Fibroblast of villous mesenchyme (primary cell): ENCODE measurements at regions not wholly inside any gene's neighbourhood (a gene's known extent, or its start where the extent isn't known, plus 50 kb on each side); places are given as distances from the start of the nearest gene placed in this dataset.

Source experiments
- DNase-seq: peaks from one replicate; pipeline ENCODE4 v3.0.0-alpha.2; 2010; ENCODE audit warnings: low read depth
- H3K4me3 ChIP-seq: 2 replicates; pipeline ENCODE4 v1.5.1; 2011; ENCODE audit warnings: low read depth, mild to moderate bottlenecking, low read length
- CTCF ChIP-seq: IDR thresholded peaks from 2 replicates; pipeline ENCODE4 v1.5.1; 2012; ENCODE audit warnings: low read depth, mild to moderate bottlenecking, low read length; ENCODE audit not compliant: insufficient read depth

GRCh38 chr5:28451483-28451882, 1413.1 kb upstream of the CDH9 start:
- DNase-seq: no peak
- no peak overlapping the region for H3K4me3 ChIP-seq
- no peak for TF ChIP-seq CTCF

- H3K4me3 ChIP-seq: no peak overlapping the region
- no peak for TF ChIP-seq CTCF
- no peak for DNase-seq
These were observed 1412.6 kb upstream of the CDH9 start for GRCh38 chr5:28450997-28451396.

GRCh38 chr5:28448791-28449190, 1410.4 kb upstream of the CDH9 start:
- TF ChIP-seq CTCF: no peak
- H3K4me3 ChIP-seq: no peak overlapping the region
- DNase-seq: no peak

GRCh38 chr5:28430565-28431178, 1392.3 kb upstream of the CDH9 start:
- H3K4me3 ChIP-seq: no peak overlapping the region
- TF ChIP-seq CTCF: no peak
- no peak for DNase-seq

- H3K4me3 ChIP-seq: no peak overlapping the region
- no peak for DNase-seq
- no peak for TF ChIP-seq CTCF
These were observed 1382.8 kb upstream of the CDH9 start for GRCh38 chr5:28421141-28421540.

- no peak for TF ChIP-seq CTCF
- no peak for DNase-seq
These were observed 1377.5 kb upstream of the CDH9 start for GRCh38 chr5:28415791-28416443.

GRCh38 chr5:28414619-28415018, 1376.2 kb upstream of the CDH9 start:
- no peak for DNase-seq
- TF ChIP-seq CTCF: no peak

More at GRCh38 chr5:28415791-28416443, 1377.5 kb upstream of the CDH9 start:
- H3K4me3 ChIP-seq: no peak overlapping the region

More at GRCh38 chr5:28414619-28415018, 1376.2 kb upstream of the CDH9 start:
- H3K4me3 ChIP-seq: no peak overlapping the region
